ENCODE measurements at regions not wholly inside any gene's neighbourhood (a gene's known extent, or its start where the extent isn't known, plus 50 kb on each side); places are given as distances from the start of the nearest gene placed in this dataset.

DNA sequence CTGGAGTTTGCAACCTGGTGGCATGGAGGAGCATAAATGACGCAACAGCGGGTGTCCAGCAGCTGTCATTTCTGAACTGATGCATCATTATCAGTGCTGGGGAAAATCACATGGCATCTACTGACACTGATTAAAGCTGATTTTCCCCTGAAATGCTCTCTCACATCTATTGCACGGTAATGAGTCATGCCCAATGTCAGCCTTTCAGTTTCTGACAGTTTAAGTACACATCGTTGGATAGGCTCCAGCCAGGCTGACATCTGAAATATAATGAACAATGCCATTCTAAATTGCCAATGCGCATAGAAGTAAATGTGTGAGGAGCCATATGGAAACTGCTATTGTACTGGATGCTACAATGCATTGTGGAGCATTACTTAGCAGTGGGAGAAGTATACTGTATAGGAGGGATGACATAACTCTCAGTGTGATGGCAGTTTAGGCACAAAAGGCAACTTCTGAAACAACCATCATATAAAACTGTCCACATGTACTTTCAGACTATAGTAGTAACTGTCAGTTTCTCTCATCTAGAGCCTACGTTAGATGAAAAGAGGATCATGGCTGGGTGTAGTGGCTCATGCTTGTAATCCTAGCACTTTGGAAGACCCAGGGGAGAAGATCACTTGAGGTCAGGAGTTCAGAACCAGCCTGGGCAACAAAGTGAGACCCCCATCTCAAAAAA is 389.3 kb upstream of the DMAC1 start:
- no peak for DNase-seq (ENCODE audit: low read depth in 2 of 2)

DNA sequence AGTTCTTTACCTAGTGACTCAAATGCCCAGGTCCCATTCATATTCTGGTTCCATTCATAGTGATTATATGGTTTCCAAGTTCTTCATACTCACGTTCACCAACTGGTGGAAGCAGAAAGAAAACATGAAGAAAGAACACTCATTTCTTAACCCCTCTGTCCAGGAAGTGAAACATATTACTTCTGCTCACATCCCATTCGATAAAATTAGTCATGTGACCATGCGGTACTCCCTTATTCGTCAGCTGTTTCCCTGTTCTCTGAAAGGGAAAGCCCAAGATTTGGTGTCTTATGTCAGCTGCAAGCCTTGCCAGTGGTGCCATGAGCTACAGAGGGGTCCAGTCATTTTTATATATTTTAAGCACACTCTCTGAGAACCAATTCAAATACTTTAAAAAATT is 387.0 kb upstream of the DMAC1 start:
- no peak for DNase-seq (ENCODE audit: low read depth in 2 of 2)

DNA sequence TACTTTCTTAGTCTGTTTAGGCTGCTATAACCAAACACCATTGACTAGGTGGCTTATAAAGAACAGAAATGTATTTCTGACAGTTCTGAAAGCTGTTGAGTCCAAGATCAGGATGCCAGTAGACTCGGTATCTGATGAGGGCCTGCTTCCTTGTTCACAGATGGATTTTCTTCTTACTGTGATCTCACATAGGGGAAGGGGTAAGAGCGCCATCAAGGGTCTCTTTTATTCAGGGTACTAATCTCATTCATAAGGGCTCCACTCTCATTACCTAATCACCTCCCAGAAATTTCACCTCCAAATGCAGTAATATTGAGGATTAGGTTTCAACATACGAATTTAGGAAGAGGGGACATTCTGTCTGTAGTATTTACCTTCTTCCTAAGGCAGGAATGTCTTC is 384.0 kb upstream of the DMAC1 start:
- DNase-seq (ENCODE audit: low read depth in 2 of 2) = no peak

DNA sequence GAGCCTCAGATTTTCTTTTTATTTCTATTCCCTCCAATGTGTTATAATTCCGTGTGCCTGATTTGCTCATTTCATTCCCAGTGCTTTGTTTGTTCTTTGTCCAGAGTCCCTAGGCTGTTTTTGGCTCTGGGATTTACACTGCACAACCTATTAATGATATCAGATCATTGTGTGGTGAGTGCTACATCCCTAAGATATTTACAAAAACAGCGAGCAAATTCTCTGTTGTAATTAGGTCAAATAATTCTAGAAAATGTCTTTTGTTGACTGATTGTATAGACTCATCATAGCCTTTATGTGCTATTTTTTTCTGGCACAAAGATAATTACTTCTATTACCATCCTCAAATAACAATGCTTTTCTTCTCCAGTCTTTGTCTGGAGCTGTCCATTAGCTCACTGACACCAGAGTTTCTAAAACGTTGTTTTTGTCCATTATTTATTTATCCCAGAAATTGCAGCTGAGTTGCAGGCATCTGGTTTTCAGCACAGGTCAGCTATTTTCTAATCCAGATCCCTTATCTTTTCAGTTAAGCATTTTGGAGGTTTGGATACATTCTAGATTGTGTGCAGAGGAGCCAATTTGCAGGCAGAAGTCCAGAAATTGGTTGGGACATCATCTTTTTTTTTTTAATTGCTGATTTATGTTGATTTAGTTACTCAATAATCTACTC is 379.9 kb upstream of the DMAC1 start:
- no peak for DNase-seq (ENCODE audit: low read depth in 2 of 2)

DNA sequence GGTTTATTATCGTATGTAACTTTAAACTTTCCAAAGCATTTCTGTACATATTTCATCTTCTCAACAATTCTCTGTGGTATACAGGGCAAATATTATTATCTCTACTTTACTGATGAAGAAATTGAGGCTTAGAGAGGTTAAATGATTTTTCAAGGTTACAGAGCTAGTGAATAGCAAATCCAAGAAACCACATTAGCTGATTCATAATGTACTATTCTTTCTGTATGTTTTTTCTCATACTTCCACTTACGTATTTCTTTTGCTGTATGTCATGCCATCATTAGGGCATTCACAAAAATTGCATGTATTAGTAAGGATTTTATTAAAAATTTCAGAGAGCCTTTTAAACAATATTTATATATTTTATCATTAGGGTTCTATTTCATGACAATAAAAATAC is 372.4 kb upstream of the DMAC1 start:
- DNase-seq (ENCODE audit: low read depth in 2 of 2) = no peak

DNA sequence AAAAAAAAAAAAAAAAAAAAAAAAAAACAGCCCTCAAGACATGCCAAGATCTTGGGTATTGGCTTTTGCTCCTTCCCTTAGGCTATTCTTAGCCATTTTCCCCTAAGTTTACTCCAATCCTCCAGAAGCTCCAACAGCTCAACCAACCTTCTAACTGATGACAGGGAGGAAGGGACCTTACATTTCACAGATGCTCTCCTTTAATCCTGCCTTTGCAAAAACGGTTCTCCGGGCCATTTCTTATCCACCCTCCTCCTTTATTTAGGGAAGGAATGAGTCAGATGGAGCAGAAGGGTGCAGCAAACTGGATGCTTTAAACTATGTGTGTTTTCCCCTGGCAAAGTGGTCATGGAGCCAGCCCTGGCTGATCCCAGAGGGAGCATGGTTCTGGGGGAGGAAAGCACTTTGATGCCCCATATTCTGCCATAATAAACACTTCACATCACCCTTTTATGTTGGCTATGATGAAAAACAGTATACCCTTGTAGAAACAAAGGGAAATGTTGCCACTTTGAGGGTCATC is 369.4 kb upstream of the DMAC1 start:
- DNase-seq (ENCODE audit: low read depth in 2 of 2) = no peak

DNA sequence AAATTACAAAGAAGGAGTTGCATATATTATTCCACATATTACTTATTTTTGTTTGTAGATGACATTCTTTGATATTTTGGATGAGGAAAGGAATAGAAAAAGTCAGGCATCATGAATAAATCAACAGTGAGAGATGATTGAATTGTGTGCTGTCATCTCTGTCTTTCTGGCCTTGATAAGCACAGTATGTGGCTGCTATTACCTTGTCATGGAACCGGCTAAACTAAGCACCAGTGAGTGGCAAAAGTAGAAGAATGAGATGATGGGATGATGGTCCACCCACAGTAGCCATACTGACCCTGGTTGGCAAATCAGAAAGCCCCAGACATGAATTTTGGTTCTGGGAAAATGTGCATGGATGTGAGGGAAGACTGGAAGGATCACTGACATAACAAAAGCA is 361.2 kb upstream of the DMAC1 start:
- DNase-seq (ENCODE audit: low read depth in 2 of 2) = no peak

DNA sequence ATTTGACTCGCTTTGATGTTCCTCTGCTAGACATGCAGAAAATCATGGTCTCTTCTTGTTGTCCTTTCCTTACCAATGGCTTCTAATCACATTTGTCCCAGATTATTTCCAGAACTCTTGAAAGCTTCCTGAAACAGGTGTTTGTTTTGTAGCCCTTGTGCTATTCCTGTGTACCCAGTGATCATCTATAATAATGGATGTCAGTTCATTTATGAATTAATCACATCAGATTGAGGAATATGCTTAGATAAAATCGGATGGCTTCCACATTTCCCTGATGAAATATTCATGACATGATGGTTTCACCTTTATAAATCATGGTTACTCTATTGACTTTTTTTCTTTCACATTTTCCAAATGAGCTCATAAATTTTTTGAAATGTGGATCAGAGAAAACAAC is 359.0 kb upstream of the DMAC1 start:
- DNase-seq (ENCODE audit: low read depth in 2 of 2) = no peak

DNA sequence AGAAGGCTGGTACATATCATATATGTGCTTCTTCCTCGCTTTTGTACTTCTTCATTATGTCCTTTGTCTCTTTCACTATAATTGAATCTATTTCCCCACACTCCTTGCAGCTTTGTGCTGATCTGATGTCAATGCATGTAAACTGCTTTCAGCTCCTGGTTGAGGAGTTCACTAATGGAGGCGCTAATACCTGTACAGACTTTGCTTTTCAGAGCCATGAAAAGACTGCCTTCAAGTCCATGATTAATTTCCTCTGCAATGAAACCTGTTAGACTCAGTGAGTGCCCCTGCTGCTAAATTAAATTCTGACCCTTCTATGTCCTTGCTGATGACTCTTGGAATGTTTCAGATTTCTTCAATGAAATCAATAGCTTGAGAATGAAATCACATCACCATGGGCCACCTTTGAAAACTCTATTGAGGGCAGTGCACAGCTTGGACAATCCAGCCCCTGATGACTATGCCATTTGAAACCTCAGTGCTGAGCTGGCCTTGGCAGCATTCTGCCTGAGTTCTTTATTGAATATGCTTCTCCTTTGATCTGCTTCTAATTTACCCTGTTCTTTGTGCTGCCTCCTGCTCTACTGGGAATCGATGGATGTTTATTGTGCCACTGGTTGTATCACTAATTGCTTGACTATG is 358.2 kb upstream of the DMAC1 start:
- DNase-seq (ENCODE audit: low read depth in 2 of 2) = no peak

DNA sequence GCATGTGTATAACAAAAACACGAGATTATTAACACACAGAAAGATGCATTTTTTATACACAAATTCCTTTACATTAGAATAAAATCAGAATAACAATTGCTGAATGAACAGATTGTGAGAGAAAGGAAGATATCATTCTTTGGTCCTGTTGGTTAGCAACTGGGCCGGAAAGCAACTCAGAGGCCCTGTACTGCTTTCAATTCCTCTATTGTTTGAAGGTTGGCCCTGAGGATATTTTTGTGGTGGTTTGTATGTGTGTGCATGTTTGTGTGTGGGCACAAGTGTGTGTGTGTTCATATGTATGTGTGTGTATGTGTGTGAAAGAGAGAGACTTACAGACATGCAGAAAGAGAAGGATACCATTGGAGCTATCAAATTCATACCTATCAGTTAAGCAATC is 356.8 kb upstream of the DMAC1 start:
- no peak for DNase-seq (ENCODE audit: low read depth in 2 of 2)

DNA sequence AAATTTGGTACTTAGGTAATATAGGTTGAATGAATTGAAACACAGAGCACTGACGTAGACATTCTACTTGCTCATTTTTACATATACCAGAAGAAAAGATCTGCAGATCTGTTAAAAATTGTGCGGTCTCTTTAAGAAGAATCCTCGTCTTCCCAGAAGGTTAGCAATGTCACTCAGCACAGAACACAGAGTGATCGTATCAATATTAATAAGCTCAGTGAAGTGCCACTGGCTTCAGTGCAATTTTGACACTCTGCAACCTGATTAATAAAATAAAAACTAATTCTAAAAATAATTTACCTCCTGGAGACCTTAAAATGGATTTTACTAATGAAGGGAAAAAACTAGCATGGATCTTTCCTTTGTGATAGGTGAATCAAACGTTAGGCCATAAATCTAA is 356.1 kb upstream of the DMAC1 start:
- DNase-seq (ENCODE audit: low read depth in 2 of 2) = no peak

DNA sequence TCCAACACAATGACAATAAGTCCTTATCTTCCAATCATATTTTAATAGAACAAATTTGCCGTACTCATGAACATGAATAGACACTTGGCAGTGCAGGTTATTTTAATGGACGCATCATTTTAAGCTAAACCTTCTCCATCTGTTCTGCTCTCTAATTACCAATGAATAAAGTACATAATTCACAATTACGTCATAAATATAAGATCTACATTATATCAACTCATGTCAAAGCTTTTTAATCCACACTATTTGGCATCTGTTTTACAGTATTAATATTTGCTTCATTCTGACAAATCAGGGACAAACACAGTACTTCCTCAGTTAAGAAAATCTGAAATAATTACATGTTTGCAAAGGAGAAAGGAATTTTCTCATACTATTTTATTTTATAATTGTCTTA is 344.1 kb upstream of the DMAC1 start:
- no peak for DNase-seq (ENCODE audit: low read depth in 2 of 2)

DNA sequence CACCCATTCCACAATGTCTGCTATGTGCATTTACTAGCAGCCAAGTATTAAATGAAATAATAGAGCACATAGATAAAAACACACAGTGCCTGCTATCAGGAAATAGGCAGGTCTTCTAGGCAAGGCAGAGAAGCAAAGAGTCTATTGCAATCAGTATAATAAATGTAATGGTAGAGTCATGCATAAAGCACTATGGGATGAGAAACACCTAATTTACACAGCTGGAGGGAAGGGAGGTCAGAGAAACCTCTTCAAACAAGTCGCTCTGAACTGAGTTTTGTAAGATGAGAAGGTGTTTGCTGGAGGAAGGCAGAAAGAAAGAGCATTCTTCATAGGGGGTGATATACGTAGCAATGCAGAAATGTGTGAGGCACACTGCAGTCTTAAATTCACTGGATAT is 341.0 kb upstream of the DMAC1 start:
- no peak for DNase-seq (ENCODE audit: low read depth in 2 of 2)

DNA sequence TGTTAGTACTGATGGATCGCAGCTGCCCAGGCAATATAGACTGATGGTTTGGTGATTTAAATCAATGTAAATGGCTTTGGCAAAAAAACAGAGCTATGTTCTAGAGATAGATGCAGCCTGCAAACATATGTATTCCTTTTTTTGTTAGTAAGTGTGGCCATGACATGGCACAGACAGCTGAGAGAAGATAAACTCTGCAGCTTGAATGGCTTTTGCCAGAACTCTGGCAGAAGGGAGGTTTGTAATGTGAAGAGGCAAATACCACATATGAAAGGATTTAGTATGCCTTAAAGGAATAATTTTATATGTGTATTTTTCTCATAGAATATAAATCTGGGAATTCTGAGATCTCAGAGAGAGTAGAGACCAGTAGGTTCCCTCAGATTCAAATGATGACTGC is 340.2 kb upstream of the DMAC1 start:
- no peak for DNase-seq (ENCODE audit: low read depth in 2 of 2)

DNA sequence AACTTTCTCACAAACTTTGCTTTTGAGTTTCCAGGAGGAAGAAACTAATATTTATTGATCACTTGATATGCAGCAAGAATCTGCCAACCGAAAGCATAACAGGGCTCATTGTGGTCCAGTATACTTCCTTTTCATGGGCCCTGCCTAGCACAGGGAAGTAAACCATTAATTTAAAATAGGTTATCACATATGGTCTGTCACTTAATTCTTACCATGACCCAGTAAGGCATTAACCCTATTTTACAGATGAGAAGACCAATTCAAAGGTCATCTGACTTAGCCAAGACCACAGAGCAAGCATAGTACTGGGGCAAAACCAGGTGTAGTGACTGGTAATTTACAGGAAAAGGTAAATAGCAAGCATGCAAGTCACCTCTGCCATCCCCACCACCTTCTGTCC is 336.9 kb upstream of the DMAC1 start:
- no peak for DNase-seq (ENCODE audit: low read depth in 2 of 2)

DNA sequence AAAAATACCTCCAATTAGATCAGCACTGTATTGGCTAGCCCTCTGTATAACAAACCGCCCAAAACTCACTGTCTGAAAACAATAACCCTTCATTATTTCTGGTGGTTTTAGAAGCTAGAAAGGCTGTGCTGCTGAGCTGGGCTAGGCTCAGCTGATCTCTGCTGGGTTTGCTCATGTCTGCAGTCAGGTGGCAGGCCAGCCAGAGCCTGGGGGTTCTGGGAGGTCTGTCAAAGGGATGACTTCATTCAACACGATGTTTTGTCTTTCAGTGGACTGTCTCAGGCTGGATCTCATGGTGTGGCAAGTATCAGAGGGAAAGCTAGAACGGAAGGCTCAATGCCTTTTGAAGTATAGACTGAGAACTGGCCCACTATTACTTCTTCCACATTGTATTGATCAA is 335.1 kb upstream of the DMAC1 start:
- no peak for DNase-seq (ENCODE audit: low read depth in 2 of 2)

DNA sequence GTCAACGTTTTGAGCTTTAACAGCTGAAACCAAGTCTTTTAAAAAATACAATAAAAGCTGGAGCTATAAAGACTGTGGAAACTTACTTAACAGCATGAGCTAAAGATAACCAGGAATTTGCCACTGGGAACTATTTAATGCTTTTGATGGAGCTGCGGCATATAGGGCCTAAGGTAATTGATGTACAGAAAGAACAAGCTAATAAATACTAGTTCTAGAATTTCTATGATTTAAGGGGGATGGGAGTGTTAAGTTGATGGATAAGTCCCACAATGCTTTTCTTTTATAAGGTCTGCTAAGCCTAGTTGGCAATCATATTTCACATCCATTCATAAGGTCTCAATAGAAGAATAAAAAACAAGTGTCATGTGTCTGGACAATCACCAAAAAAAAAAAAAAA is 334.0 kb upstream of the DMAC1 start:
- no peak for DNase-seq (ENCODE audit: low read depth in 2 of 2)

DNA sequence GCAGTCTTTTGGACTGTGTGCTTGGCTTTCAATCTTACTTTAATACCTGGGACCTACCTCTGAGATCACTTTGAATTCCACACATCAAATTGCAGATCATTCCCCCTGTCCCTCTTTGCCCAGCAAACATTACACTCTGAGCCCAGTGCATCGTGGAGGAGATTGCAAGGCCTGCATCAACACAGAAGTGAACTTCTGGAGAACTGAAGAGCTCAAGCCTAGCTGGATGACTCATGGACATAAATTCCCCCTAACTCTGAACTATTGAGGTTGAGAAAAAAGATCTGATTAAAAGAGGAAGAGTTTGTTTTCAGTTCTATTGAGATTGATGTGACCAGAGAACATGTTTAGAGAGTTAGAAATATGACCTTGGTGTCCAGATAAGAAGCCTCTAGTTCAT is 316.0 kb upstream of the DMAC1 start:
- no peak for DNase-seq (ENCODE audit: low read depth in 2 of 2)

DNA sequence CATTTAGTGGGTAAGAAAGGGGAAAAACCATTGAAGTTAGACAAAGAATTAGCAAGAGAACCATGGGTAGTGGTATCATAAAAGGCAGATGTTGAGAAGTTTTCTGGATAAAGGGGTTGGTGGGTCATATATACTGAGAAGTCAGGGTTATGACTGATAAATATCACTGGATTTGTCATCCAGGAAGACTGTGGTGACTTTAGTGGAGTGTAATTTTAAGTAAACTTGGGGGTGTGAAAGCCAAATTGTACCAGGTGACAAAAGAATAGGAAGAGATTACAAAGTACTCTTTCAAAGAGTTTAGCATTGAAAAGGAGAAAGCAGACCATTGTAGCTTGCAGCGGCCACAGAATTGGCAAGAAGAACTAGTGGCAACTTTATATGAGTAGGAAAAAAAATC is 315.2 kb upstream of the DMAC1 start:
- DNase-seq (ENCODE audit: low read depth in 2 of 2) = no peak

DNA sequence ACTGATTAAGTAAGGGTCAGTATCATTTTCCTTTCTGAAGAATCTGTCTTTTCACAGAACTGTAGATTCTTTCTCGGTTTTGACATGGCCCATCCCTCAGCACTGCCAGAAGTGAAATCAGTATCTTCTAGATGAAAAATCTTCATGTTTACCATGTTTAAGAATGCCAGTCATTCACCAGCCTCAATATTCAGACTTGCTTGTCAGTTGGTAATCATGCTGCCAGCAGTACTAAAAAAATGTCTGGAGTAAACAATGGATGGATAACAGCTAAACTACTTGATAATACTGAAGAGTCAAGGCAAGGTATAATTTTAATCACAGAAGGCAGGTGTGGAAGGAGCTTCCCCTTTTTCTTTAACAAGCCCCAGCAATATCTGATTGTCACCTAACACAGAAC is 306.8 kb upstream of the DMAC1 start:
- DNase-seq (ENCODE audit: low read depth in 2 of 2) = no peak

DNA sequence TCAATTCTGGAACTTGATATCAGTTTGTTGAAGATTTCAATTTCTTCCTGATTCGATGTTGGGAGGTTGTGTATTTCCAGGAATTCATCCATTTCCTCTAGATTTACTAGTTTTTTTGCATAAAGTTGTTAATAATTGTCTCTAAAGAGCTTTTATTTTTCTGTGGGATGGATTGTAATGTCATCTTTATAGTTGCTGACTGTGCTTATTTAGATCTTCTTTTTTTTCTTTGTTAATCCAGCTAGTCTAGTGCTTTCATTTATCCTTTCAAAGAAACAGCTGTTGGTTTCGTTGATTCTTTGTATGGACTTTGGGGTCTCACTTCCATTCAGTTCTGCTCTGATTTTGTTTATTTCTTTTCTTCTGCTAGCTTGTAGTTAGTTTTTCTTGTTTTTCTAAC is 302.0 kb upstream of the DMAC1 start:
- DNase-seq (ENCODE audit: low read depth in 2 of 2) = no peak

DNA sequence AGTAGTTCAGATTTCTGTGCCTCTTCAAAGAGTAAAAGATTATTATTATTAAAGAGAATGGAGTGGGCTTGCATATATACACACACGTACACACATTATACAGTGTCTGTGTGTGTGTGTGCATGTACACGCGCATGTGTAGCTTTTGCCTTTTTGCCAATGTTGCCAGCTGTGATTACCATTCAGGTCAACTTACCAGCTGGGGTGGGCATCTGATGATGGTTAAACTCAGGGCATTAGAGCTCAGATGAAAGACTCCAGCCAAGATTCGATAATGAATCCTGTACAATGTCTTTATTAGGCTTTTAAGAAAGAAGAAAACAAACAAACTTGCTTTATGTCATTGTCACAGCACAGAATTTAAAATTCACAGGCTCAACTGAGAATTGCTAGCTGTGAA is 296.5 kb upstream of the DMAC1 start:
- DNase-seq (ENCODE audit: low read depth in 2 of 2) = no peak

DNA sequence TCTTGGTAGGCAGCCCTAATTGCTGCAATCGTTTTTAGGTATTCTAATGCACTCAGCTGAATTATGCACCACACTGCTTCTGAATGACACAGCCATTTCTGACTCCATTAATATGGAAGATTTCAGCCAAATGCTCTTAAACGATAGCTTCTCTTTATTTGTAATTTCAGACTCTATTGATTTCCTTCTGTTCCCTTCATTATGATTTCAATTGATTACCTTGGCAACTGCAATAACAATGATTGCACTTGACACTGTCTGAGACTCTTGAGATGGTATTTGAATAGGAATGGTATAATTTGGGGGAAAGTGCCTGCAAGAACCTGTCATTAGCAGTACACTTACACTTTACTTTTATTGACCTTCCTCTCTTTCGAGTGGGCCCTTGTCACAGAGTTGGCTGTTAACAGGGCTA is 296.1 kb upstream of the DMAC1 start:
- DNase-seq (ENCODE audit: low read depth in 2 of 2) = no peak
